HG03378 (cell line): ENCODE measurements at regions not wholly inside any gene's neighbourhood (a gene's known extent, or its start where the extent isn't known, plus 50 kb on each side); places are given as distances from the start of the nearest gene placed in this dataset.

Source experiments
- ATAC-seq: cut with Tn5 transposase; IDR thresholded peaks from one replicate; pipeline ENCODE4 v1.9.1; 2021; ENCODE audit warnings: mild to moderate bottlenecking, moderate library complexity; ENCODE audit not compliant: unreplicated experiment

- no peak for ATAC-seq
Observed at GRCh38 chr14:99038431-99038820, 233.6 kb downstream of the BCL11B start.

GRCh38 chr14:99039331-99040041 lies 232.5 kb downstream of the BCL11B start:
- ATAC-seq: no peak

- ATAC-seq: no peak
Observed at GRCh38 chr14:99040052-99040451, 231.9 kb downstream of the BCL11B start.

GRCh38 chr14:99040711-99041110 lies 231.3 kb downstream of the BCL11B start:
- ATAC-seq: no peak

GRCh38 chr14:99041141-99041819 lies 230.7 kb downstream of the BCL11B start:
- ATAC-seq: no peak

- ATAC-seq: no peak
Observed at GRCh38 chr14:99041820-99042174, 230.2 kb downstream of the BCL11B start.

- no peak for ATAC-seq
Observed at GRCh38 chr14:99042381-99043266, 229.4 kb downstream of the BCL11B start.

GRCh38 chr14:99043267-99043615 lies 228.8 kb downstream of the BCL11B start:
- no peak for ATAC-seq

GRCh38 chr14:99043756-99044155 lies 228.2 kb downstream of the BCL11B start:
- ATAC-seq: no peak

- no peak for ATAC-seq
Observed at GRCh38 chr14:99047441-99048031, 224.5 kb downstream of the BCL11B start.

GRCh38 chr14:99050309-99050708 lies 221.7 kb downstream of the BCL11B start:
- ATAC-seq: no peak

- ATAC-seq: no peak
Observed at GRCh38 chr14:99052467-99052866, 219.5 kb downstream of the BCL11B start.

- no peak for ATAC-seq
Observed at GRCh38 chr14:99055019-99055418, 217.0 kb downstream of the BCL11B start.

- no peak for ATAC-seq
Observed at GRCh38 chr14:99055816-99056215, 216.2 kb downstream of the BCL11B start.

GRCh38 chr14:99057576-99058083 lies 214.4 kb downstream of the BCL11B start:
- ATAC-seq: no peak

- no peak for ATAC-seq
Observed at GRCh38 chr14:99058542-99058941, 213.5 kb downstream of the BCL11B start.

- ATAC-seq: no peak
Observed at GRCh38 chr14:99062216-99062615, 209.8 kb downstream of the BCL11B start.

GRCh38 chr14:99062772-99063418 lies 209.1 kb downstream of the BCL11B start:
- no peak for ATAC-seq

- no peak for ATAC-seq
Observed at GRCh38 chr14:99063620-99064225, 208.3 kb downstream of the BCL11B start.

- no peak for ATAC-seq
Observed at GRCh38 chr14:99064262-99064954, 207.6 kb downstream of the BCL11B start.
